ENCODE measurements at regions not wholly inside any gene's neighbourhood (a gene's known extent, or its start where the extent isn't known, plus 50 kb on each side); places are given as distances from the start of the nearest gene placed in this dataset.

- TF ChIP-seq POLR2AphosphoS5 (IDR thresholded peaks at IDR 0.05) (no peak), POLR2A (IDR thresholded peaks at IDR 0.05) (no peak), EP300 (IDR thresholded peaks at IDR 0.05) (no peak)
- TF ChIP-seq, protein P1, sequence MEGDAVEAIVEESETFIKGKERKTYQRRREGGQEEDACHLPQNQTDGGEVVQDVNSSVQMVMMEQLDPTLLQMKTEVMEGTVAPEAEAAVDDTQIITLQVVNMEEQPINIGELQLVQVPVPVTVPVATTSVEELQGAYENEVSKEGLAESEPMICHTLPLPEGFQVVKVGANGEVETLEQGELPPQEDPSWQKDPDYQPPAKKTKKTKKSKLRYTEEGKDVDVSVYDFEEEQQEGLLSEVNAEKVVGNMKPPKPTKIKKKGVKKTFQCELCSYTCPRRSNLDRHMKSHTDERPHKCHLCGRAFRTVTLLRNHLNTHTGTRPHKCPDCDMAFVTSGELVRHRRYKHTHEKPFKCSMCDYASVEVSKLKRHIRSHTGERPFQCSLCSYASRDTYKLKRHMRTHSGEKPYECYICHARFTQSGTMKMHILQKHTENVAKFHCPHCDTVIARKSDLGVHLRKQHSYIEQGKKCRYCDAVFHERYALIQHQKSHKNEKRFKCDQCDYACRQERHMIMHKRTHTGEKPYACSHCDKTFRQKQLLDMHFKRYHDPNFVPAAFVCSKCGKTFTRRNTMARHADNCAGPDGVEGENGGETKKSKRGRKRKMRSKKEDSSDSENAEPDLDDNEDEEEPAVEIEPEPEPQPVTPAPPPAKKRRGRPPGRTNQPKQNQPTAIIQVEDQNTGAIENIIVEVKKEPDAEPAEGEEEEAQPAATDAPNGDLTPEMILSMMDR (IDR thresholded peaks at IDR 0.05), result no peak
Observed at GRCh38 chr2:219976871-219977270, 349.4 kb downstream of the SLC4A3 start.
